Neutrophil (primary cell): ENCODE measurements at regions not wholly inside any gene's neighbourhood (a gene's known extent, or its start where the extent isn't known, plus 50 kb on each side); places are given as distances from the start of the nearest gene placed in this dataset.

ENCODE experiments used
- H3K27ac ChIP-seq: fragments of 200-600 bp; sonication (generic); 2 replicates; pipeline ENCODE4 v1.5.1; 2016; ENCODE audit warnings: mild to moderate bottlenecking, moderate library complexity
- H3K27me3 ChIP-seq: fragments of 200-600 bp; sonication (generic); 2 replicates; pipeline ENCODE4 v1.6.0; 2016; ENCODE audit warnings: mild to moderate bottlenecking
- H3K36me3 ChIP-seq: fragments of 200-600 bp; sonication (generic); 2 replicates; pipeline ENCODE4 v1.5.1; 2017
- H3K4me1 ChIP-seq, 2 experiments: fragments of 200-600 bp in 1 of 2; sonication (generic) in 1 of 2; 1 replicate in 1 of 2; 2 replicates in 1 of 2; pipeline versions ENCODE4 v1.5.1 to v1.6.1; 2013 to 2016; ENCODE audit warnings: low read depth in 1 of 2, low read length in 1 of 2, mild to moderate bottlenecking in 1 of 2, moderate library complexity in 1 of 2; ENCODE audit not compliant: control insufficient read depth in 1 of 2, insufficient read depth in 1 of 2
- H3K4me3 ChIP-seq, 2 experiments: fragments of 200-600 bp in 1 of 2; sonication (generic) in 1 of 2; 1 replicate in 1 of 2; 2 replicates in 1 of 2; pipeline ENCODE4 v1.5.1; 2013 to 2016; ENCODE audit warnings: low read depth in 1 of 2, low read length in 1 of 2, mild to moderate bottlenecking in 1 of 2, moderate library complexity in 1 of 2
- H3K9me3 ChIP-seq: fragments of 200-600 bp; sonication (generic); 2 replicates; pipeline ENCODE4 v1.5.1; 2016
- TF ChIP-seq, protein P1 (sequence below): fragments of 200-600 bp; sonication (generic); IDR thresholded peaks from 2 replicates; pipeline ENCODE4 v1.5.1; 2016; ENCODE audit warnings: antibody characterized with exemption

DNA sequence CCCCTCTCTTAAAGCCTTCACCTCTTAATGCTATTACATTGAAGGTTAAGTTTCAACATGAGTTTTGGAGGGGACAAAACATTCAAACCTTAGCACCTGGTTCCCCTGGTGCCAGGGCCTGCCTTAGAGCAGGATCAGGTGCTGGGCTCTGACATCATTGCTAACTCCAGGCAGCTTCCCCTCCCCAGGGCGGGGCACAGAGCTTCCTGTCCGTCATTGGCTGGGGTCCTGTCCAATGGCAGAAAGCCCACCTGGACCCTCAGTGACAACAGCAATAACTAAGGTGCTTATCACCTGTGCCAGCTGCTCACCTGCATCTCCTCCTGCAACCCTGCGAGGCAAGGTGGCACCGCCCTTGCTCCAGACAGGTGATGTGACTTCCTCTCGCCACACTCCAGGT is 177.4 kb downstream of the NSG2 start:
- H3K4me3 ChIP-seq = no peak overlapping the region
- no peaks in the 10 kb centered on the region for H3K36me3 ChIP-seq
- TF ChIP-seq, protein P1, sequence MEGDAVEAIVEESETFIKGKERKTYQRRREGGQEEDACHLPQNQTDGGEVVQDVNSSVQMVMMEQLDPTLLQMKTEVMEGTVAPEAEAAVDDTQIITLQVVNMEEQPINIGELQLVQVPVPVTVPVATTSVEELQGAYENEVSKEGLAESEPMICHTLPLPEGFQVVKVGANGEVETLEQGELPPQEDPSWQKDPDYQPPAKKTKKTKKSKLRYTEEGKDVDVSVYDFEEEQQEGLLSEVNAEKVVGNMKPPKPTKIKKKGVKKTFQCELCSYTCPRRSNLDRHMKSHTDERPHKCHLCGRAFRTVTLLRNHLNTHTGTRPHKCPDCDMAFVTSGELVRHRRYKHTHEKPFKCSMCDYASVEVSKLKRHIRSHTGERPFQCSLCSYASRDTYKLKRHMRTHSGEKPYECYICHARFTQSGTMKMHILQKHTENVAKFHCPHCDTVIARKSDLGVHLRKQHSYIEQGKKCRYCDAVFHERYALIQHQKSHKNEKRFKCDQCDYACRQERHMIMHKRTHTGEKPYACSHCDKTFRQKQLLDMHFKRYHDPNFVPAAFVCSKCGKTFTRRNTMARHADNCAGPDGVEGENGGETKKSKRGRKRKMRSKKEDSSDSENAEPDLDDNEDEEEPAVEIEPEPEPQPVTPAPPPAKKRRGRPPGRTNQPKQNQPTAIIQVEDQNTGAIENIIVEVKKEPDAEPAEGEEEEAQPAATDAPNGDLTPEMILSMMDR = no peak
- H3K27me3 ChIP-seq = peaks cover 7% of the 10 kb centered on the region
- H3K4me1 ChIP-seq = no peaks in the 10 kb centered on the region
- H3K27ac ChIP-seq = no peak overlapping the region
- H3K9me3 ChIP-seq = no peaks in the 10 kb centered on the region

DNA sequence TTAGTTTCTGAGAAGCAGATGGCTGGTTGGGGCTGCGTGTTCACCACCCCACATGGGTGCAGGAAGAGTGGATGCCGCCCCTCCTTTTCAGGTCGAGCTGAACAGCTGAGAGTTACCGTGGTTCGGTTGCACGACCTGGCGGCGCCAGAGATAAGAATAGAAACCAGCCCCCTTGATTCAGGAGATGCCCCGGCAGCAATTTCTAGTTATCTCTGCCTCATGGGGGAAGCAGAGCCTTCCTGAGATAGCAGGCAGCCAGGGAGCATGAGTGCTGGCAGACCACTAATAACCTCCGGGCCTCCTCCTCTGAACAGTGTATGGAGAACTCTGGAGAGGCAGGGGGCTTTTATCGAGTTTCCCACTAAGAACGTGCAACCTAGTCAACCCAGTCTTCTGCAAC is 177.8 kb downstream of the NSG2 start:
- Histone ChIP-seq H3K27me3 (peaks cover 7% of the 10 kb centered on the region), H3K4me3 (no peak overlapping the region), H3K27ac (no peak overlapping the region), H3K4me1 (no peaks in the 10 kb centered on the region), H3K9me3 (no peaks in the 10 kb centered on the region), H3K36me3 (no peaks in the 10 kb centered on the region)
- TF ChIP-seq, protein P1 = no peak

DNA sequence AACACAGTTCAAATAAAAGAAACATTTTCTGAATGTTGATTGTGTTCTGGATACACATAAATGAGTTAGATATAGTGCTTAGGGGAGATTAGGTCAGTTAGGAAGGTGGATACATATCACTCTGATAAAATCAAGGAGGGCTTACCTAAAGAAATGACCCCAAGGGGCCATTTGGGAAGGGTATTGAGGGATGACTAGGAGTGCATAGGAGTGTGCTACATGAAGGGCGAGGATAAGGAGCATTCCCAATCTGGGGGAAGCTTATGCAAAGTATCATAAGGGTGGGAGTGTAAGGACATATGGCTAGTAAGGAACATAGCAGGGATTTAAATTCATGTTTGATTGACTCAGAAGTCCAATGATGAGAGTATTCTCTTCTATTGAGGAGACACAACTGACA is 183.6 kb downstream of the NSG2 start:
- Histone ChIP-seq H3K36me3 (no peaks in the 10 kb centered on the region), H3K4me1 (no peaks in the 10 kb centered on the region), H3K9me3 (no peaks in the 10 kb centered on the region), H3K27me3 (peaks cover 14% of the 10 kb centered on the region), H3K4me3 (no peak overlapping the region), H3K27ac (no peak overlapping the region)
- TF ChIP-seq, protein P1 = no peak

DNA sequence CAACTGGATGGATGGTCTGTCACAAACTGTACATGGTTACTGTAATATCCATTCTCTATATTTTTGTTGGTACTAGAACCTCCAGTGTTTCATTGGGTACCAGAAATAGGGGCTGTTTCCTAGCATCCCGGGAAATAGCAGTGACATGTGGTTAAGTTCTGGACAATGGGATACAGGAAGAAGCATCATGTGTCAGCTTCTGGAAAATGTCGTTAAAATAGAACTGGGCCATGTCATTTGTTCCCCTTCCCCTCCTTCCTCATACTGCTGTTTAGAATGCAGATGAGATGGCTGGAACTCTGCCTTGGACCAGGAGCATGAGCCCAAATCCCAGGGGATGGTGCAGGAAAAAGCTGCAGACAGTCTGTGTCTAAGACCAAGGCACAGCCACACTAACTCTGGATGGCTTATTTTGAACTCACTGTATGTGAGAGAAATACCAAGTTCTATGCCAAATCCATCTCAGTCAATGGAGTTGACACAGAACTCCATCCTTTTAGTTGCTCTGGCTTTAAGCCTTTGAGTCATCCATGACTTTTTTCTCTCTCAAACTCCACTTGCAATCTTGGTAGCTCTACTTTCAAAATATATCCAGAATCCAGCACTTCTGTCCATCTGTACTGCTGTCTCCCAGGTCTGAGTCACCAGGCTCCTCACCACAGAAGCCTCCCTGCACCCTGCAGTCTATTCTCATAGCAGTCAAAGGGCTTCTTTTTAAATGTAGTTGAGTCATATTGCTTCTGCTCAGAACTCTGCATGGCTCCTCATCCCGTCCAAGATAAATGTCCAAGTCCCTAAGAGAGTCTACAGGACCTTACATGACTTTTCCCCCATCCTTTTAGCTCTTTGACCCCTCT is 184.2 kb downstream of the NSG2 start:
- H3K4me3 ChIP-seq = no peak overlapping the region
- H3K27ac ChIP-seq = no peak overlapping the region
- TF ChIP-seq, protein P1 = no peak
- H3K36me3 ChIP-seq = no peaks in the 10 kb centered on the region
- peaks cover 14% of the 10 kb centered on the region for H3K27me3 ChIP-seq
- H3K4me1 ChIP-seq = no peaks in the 10 kb centered on the region
- no peaks in the 10 kb centered on the region for H3K9me3 ChIP-seq

DNA sequence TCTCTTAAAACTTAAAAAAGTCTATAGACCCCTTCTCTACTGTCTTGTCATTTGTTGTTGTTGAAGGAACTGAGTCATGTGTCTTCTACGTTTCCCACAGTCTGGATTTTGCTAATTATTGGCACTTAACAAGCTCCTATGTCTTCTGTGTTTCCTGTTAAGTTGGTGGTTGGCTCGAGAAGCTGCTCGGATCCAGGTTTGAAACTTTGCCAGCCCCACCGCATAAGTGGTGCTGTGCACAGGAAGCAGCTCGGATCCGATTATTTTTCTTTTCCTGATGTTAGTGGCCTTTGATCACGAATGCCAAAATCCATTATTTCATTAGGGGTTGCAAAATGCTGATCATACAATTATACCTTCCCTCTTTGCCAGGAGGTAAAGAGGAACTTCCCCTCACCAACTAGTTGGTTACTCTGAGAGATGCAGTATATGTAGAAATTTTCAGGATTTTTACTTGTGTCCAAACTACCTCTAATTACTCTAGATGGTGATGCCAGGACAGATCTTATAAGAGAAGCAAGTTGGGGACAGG is 186.5 kb downstream of the NSG2 start:
- Histone ChIP-seq H3K27ac (no peak overlapping the region), H3K4me1 (no peaks in the 10 kb centered on the region), H3K4me3 (no peak overlapping the region), H3K27me3 (peaks cover 14% of the 10 kb centered on the region), H3K9me3 (no peaks in the 10 kb centered on the region), H3K36me3 (no peaks in the 10 kb centered on the region)
- TF ChIP-seq, protein P1 = no peak
